GM21367 (cell line): ENCODE measurements at regions not wholly inside any gene's neighbourhood (a gene's known extent, or its start where the extent isn't known, plus 50 kb on each side); places are given as distances from the start of the nearest gene placed in this dataset.
A peak's percentile ranks its signal among the peaks of the same experiment; 100 is the strongest.

Source experiments
- ATAC-seq: cut with Tn5 transposase; IDR thresholded peaks from one replicate; pipeline ENCODE4 v1.9.1; 2021; ENCODE audit not compliant: unreplicated experiment

- no peak for ATAC-seq
Measured at GRCh38 chr5:116944183-116944582, 369.6 kb upstream of the SEMA6A start.

- ATAC-seq: no peak
Measured at GRCh38 chr5:116942622-116943021, 368.0 kb upstream of the SEMA6A start.

DNA sequence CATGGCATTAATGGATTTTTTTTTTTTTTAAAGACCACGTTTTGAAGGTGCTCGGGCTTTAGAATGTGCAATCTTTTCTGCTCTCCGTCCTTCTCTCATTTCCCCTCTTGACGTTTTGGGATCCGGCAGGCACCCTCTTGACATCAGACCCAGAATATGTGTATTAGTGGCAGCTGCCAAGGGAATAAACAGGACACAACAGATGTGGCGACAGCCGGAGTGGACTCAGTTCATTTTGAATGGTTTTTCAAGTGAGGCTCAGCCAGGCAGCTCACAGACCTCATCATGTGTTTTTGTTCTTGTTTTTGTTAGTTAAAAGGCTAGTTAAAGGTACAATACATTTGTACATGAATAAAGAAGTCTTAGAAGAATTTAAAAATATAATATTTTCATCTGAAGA lies 365.0 kb upstream of the SEMA6A start:
- ATAC-seq: no peak

DNA sequence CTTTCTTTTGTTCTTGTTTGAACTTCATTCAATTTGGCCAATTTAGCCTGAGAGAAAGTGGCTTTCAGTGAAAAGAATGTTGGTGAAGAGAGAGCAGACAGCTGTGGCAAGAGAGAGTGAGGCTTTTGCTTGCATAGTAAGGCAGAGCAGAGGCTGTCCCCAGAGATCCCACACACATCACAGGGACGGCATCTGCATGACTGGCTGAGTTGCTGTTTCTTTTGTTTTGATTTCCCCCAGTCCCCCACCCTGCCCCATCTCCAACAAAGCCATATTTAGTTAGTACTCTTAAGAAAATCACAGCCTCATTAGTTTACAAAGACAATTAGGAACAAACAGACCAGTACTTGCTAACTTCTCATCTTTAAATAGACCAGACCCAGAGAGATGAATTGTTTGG lies 363.9 kb upstream of the SEMA6A start:
- no peak for ATAC-seq

- no peak for ATAC-seq
Measured at GRCh38 chr5:116935561-116936162, 361.0 kb upstream of the SEMA6A start.

- no peak for ATAC-seq
Measured at GRCh38 chr5:116930616-116931015, 356.0 kb upstream of the SEMA6A start.

GRCh38 chr5:116923344-116923743 lies 348.7 kb upstream of the SEMA6A start:
- no peak for ATAC-seq

DNA sequence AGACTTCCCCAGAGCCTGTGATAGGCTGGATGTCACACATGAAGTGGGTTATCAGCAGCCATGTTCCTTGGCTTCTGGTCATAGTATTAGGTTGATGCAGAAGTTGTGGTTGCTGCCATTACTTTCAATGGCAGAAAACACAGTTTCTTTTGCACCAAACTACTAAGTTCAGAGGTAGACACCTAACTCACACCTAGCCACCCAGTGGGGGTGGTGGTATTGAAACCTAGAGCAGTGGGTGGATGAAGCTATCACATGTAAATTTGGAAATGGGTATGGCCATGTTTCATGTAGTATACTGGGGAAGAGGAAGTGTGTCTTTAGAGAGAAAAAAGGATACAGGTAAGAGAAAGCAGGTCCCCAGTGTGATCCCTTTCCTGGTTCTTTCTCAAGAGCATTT lies 347.9 kb upstream of the SEMA6A start:
- peak; percentile 88 for ATAC-seq

- no peak for ATAC-seq
Measured at GRCh38 chr5:116914869-116915504, 340.4 kb upstream of the SEMA6A start.

DNA sequence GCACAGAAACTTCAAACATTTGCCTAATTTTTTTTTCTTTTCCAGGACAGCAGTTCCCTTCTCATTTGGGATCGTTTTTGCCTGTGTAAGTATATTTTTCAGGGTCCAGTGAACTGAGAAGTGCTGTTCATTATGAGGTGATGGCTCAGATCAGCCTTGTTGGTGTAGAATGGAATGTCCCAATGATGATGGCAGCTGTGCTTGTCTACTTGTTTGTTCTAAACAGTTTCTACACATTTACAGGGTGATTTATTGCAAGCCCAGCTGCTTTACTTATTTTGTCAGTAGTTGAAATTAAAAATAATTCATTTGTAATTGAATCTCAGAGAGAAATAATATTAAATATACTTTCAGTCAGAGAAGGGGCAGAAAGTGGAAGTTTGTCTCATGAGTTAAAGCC lies 337.6 kb upstream of the SEMA6A start:
- no peak for ATAC-seq

DNA sequence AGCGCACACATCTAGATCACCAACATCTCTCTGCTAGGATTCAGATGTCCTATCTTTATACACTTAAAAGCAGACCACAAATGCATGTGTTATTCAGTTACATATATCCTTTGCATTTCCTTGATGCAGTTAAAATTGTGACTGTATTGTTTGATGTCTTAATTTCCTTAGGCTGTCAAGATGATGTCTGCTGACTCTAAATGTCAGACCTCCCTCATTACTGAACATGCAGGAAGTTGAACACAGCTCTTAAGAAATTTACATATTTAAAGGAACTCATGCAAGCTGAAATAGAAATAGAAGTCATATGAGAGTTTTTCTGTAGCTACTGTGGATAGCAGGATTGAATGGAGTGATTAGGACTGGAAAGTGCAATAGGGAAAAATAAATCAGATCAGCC lies 336.5 kb upstream of the SEMA6A start:
- no peak for ATAC-seq

DNA sequence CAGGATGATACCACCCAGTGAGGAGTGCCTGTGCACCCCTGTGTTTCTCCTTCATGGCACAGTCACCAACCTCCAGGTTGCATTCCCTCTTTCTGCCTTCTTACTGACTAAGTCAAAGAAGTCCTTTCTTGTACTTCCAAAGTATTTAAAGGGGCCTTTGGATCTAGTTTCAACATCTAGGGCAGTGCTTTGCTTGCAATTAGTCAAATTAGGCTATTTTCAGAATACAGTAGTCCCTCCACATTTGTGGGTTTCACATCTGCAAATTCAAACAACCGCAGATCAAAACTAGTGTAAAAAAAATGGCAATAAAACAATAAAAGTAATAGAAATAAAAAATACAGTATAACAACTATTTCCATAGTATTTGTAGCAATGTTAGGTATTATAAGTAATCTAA lies 333.9 kb upstream of the SEMA6A start:
- ATAC-seq: peak; percentile 64

DNA sequence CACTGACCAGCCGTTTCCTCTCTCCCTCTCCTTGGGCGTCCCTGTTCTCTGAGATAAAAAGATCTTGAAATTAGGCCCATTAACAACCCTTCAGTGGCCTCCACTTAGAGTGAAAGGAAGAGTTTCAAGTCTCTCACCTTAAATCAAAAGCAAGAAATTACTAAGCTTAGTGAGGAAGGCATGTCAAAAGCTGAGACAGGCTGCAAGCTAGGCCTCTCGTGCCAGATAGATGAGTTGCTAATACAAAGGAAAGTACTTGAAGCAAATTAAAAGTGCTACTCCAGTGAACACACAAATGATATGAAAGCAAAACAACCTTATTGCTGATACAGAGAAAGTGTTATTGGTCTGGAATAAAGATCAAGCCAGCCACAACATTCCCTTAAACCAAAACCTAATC lies 331.3 kb upstream of the SEMA6A start:
- no peak for ATAC-seq

DNA sequence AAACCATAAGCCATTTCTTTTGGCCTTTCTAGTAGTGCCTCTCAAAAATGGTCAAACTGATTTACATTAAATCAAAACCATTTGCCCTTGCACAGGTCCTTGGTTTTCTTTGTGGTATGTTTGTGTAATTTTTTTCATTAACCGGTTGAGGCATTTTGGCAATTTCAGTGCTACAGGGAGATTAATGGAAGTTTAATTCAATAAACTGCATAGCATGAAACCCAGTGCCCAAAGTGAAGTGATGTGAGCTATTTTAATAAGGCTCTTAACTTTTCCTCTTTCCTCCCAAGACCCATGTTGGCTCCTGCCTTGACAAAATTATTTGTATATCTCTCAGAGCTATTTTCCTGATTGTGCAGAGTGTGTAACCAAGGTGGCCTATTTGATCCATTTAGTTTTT lies 326.2 kb upstream of the SEMA6A start:
- ATAC-seq: no peak

GRCh38 chr5:116898917-116899316 lies 324.3 kb upstream of the SEMA6A start:
- ATAC-seq: peak; percentile 80

DNA sequence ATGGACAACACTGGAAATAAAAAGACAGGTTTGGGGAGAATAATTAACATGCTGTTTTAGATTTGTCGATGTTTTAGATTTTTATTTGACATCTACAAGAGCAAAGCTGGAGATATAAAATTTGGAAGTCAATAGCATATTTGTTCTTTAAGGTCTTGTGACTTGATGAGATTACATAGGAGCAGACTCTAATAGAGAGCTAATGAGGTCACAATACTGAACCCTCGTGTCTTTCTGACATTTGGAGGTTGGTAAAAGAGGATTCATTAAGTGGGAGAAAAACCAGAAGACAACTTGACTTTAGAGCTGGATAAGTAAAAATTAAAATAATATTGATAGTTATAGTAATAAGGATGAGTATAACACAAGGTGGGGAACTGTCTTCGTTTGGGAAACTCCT lies 322.7 kb upstream of the SEMA6A start:
- no peak for ATAC-seq

DNA sequence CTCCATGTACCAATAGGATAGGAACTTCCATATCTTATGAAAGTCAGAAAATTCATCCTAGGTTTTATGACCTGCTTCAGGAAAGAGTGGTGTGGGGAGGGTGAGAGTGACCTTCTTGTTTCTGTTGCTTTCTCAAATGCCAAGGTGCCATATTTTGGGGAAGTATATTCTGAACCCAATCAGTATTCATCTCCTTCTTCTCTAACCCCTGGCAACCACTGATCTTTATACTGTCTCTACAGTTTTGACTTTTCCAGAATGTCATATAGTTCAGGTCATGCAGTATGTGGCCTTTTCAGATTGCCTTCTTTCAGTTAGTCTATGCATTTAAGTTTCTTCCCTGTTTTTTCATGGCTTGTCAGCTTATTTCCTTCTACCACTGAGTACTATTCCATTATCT lies 321.4 kb upstream of the SEMA6A start:
- ATAC-seq: no peak

GRCh38 chr5:116892993-116893392 lies 318.4 kb upstream of the SEMA6A start:
- no peak for ATAC-seq

DNA sequence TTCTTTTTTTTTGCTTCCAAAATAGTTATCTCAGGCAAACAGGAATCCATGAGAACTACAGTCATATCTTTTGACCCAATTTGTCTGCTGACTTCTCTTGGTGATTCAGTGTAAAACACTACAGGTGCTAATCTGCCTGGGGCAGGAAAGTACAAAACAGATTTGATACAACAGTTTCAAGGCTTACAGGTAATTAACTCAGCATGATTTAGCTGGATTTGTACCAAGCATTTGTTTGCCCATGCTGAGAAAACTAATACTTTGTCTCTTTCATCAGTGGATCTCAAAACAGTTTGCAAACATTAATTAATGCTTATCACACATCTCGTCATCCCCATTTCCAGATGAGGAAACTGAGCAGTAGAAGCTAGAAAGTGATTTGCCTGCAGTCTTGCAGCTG lies 312.5 kb upstream of the SEMA6A start:
- no peak for ATAC-seq

- ATAC-seq: no peak
Measured at GRCh38 chr5:116885825-116886224, 311.2 kb upstream of the SEMA6A start.

GRCh38 chr5:116883875-116884274 lies 309.3 kb upstream of the SEMA6A start:
- ATAC-seq: no peak

DNA sequence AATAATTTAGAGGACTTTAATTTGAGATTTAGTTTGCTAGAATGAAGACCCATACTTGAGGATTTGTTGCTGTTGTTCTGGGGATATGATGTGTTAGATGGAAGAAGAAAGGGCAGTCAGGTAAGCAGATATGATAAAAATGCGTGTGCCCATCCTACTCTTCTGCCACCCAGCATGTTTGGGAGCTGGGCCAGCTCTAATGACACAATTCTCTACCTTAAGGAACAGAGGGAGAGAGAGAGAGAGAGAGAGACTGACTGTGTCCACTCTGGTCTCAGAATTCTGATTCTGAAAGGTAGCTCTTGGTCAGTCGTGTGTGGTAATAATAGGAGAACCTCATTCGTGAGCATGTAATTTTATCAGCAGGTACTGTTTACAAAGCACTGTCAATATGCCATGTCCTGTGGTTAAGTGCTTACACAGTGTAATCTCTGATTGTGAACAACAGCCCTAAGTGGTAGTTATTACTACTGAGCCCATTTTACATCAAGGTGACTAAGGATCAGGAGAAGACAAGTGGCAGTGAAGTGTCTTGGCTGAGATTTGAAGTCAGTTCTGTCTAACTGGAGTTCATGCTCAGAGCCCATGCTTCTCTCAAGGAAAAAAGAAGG lies 307.4 kb upstream of the SEMA6A start:
- ATAC-seq: no peak

GRCh38 chr5:116880601-116881000 lies 306.0 kb upstream of the SEMA6A start:
- ATAC-seq: no peak
